CD4-positive, alpha-beta T cell treated with Interleukin-6 for 4 hours (primary cell): ENCODE measurements at regions not wholly inside any gene's neighbourhood (a gene's known extent, or its start where the extent isn't known, plus 50 kb on each side); places are given as distances from the start of the nearest gene placed in this dataset.
"Not testable (repeated sequence)": the region's sequence is repeated elsewhere in the genome, so short reads cannot be mapped to it uniquely, and the experiment has no call there.

Source experiments
- DNase-seq: peaks from one replicate; pipeline ENCODE4 v3.0.0-alpha.2; 2020; ENCODE audit warnings: mixed read lengths

- no peak for DNase-seq
Measured at GRCh38 chr10:114872519-114873087, 51.0 kb downstream of the FHIP2A start.

GRCh38 chr10:114874827-114875411, 53.3 kb downstream of the FHIP2A start:
- no peak for DNase-seq

- not testable (repeated sequence) for DNase-seq
Measured at GRCh38 chr10:114875590-114876081, 54.1 kb downstream of the FHIP2A start.

DNA sequence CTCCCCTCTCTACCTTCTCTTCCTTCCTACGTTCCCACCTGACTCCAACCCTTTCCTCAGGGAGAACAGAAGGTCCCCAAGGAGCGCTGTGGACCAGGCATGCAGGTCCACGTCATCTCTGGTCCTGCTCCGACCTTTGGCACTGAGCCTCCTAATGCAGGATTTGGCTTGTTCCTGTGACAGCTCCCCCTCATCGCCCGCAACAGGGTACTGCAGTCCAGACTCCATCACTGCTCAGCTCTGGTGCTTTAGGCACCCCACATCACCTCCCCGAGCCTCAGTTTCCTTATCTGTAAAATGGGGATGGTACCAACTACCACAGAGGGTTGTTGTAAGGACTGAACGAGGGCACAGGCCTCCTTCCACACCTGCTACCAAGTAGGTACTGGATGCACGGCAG, 54.6 kb downstream of the FHIP2A start:
- DNase-seq = no peak

- peak; percentile 32 for DNase-seq
Measured at GRCh38 chr10:114876602-114877300, 55.2 kb downstream of the FHIP2A start.

- DNase-seq = no peak
Measured at GRCh38 chr10:114877301-114877644, 55.7 kb downstream of the FHIP2A start.

DNA sequence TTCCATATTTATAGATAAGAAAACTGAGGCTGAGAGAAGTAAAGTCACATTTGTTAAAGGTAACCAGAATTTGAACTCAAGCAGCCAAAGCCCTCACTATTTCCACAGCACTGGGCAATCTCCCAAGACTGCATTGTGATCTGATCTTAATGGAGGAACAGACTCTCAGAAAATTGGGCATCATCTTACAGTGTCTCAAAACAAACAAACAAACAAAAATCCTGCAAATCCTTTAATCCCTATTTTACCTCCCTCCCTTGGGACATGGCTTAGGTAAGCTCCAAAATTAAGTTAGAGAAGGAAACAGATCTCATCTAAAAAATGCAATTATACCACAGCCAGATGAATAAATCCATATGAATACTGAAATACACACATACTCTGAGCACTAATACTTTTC, 57.5 kb downstream of the FHIP2A start:
- no peak for DNase-seq

GRCh38 chr10:114879541-114880158, 58.1 kb downstream of the FHIP2A start:
- DNase-seq = peak; percentile 39

GRCh38 chr10:114881417-114881816, 56.6 kb upstream of the TRUB1 start:
- no peak for DNase-seq

GRCh38 chr10:114881901-114882300, 56.1 kb upstream of the TRUB1 start:
- DNase-seq = no peak

DNA sequence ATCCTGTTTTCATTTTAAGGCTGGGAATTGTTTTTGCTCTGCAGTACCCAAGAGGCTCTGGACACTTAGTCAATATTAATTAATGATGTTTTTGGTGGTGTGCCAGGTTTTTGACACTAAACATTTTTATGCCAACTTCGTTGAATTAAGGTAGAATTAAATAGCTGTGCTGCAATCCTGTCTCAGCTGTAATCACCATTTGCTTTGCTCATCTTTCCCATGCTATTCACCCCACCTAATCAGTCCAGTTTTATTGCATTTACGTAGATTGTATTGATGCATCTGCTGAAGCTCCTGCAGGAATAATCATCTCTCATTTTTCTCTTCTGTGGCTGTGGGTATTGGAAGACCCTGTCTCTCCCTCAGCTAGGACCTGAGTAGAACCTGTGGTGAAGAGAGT, 52.6 kb upstream of the TRUB1 start:
- no peak for DNase-seq
